IgD-negative memory B cell (primary cell): ENCODE measurements at regions not wholly inside any gene's neighbourhood (a gene's known extent, or its start where the extent isn't known, plus 50 kb on each side); places are given as distances from the start of the nearest gene placed in this dataset.

Source experiments
- H3K27ac Mint-ChIP-seq, 3 donors: one replicate each; pipeline ENCODE4 v1.8.0; 2020 to 2022; ENCODE audit warnings: mild to moderate bottlenecking in 3 of 3, mixed read lengths in 3 of 3, moderate library complexity in 1 of 3
- H3K27me3 Mint-ChIP-seq: one replicate; pipeline ENCODE4 v1.8.0; 2021; ENCODE audit warnings: mixed read lengths
- H3K36me3 Mint-ChIP-seq: one replicate; pipeline ENCODE4 v1.8.0; 2020; ENCODE audit warnings: mild to moderate bottlenecking, mixed read lengths
- H3K4me1 Mint-ChIP-seq, 3 donors: one replicate each; pipeline ENCODE4 v1.8.0; 2020 to 2022; ENCODE audit warnings: mixed read lengths in 3 of 3, mild to moderate bottlenecking in 1 of 3
- H3K4me3 Mint-ChIP-seq, 4 donors: one replicate each; pipeline ENCODE4 v1.8.0; 2020 to 2022; ENCODE audit warnings: mild to moderate bottlenecking in 4 of 4, mixed read lengths in 4 of 4, moderate library complexity in 3 of 4
- H3K9me3 Mint-ChIP-seq, 3 donors: one replicate each; pipeline ENCODE4 v1.8.0; 2020 to 2021; ENCODE audit warnings: mixed read lengths in 3 of 3, mild to moderate bottlenecking in 1 of 3

GRCh38 chr5:173764332-173765028 lies 123.7 kb upstream of the CPEB4 start:
- Mint-ChIP-seq H3K27me3 (peaks cover 11% of the 10 kb centered on the region), H3K4me1 (peaks cover 11 to 28% (median 17%) of the 10 kb centered on the region in 3 donors), H3K9me3 (no peaks in the 10 kb centered on the region), H3K36me3 (no peaks in the 10 kb centered on the region), H3K27ac (no peak overlapping the region), H3K4me3 (peak overlapping the region in 2 of 4 donors; percentile 44 to 47)

DNA sequence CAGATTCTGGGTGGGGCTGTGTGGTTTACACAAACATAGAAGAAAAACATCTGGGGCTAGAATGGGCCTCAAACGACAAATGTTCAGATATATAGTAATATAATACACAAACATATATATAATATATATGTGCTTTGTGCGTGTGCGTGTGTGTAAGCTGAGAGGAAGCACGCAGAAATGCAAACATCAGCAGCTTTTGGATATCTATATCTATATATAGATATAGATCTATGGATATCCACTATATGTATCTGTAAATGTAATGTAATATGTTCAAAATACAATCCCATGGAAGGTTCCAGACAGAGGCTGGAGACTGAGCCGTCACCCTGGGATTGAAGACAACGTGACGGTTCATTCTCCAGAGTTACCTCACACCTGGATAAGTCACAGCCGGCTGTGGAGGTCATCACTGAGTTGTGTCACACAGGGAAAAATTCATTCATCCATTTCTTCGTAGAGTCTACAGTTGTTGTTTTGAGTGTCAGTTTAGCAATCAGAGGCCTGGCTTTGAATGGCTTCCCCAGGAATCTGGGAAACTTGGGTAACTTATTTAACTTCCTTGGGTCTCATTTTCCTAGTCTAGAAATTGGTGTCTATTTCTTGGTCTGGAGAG lies 123.0 kb upstream of the CPEB4 start:
- peaks cover 11% of the 10 kb centered on the region for H3K27me3 Mint-ChIP-seq
- H3K4me1 Mint-ChIP-seq = peaks cover 11 to 27% (median 17%) of the 10 kb centered on the region in 3 donors
- H3K27ac Mint-ChIP-seq = no peak overlapping the region
- no peaks in the 10 kb centered on the region for H3K9me3 Mint-ChIP-seq
- no peaks in the 10 kb centered on the region for H3K36me3 Mint-ChIP-seq
- no peak overlapping the region for H3K4me3 Mint-ChIP-seq

- Mint-ChIP-seq H3K4me1 (peaks cover 11 to 27% (median 17%) of the 10 kb centered on the region in 3 donors), H3K27me3 (peaks cover 11% of the 10 kb centered on the region), H3K4me3 (no peak overlapping the region), H3K36me3 (no peaks in the 10 kb centered on the region), H3K9me3 (no peaks in the 10 kb centered on the region), H3K27ac (no peak overlapping the region)
Measured at GRCh38 chr5:173765661-173766060, 122.5 kb upstream of the CPEB4 start.

DNA sequence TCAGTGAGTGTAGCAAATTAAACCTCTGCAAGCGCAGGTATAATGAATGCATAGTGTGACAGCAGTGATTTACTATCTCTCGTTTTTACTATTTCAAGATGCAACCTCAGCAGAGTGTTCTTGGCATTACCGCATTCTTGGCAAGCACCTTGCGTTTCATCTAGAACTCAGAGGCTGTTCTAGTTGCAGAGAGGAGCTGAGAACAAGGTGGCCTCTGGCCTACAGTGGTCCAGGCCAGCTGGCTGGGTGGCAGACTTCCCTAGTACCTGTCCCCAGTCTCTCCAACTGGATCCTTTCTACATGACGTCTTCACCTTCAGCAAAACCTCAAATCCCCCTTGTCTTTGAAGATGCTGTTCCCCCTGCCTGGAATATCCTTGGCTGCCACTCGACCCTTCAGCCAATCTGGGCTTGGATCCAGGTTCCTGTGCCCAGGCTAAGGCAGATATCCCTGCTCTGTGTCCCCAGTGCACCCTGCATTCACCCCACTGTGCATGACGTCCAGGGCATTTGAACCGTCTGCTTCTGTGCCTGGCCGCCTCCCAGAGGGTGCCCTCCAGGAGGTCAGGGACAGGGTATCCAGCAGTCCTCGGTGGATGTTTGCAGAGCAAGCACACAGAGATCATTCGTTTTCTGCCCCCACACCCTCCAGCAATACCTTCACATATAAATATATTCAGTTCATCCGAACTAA lies 120.4 kb upstream of the CPEB4 start:
- no peak overlapping the region for H3K4me3 Mint-ChIP-seq
- no peak overlapping the region for H3K27ac Mint-ChIP-seq
- peaks cover 5 to 20% (median 15%) of the 10 kb centered on the region in 3 donors for H3K4me1 Mint-ChIP-seq
- no peaks in the 10 kb centered on the region for H3K36me3 Mint-ChIP-seq
- no peaks in the 10 kb centered on the region for H3K9me3 Mint-ChIP-seq
- H3K27me3 Mint-ChIP-seq = peaks cover 11% of the 10 kb centered on the region

GRCh38 chr5:173768267-173768806 lies 119.8 kb upstream of the CPEB4 start:
- Mint-ChIP-seq H3K27me3 (peaks cover 6% of the 10 kb centered on the region), H3K36me3 (no peaks in the 10 kb centered on the region), H3K9me3 (no peaks in the 10 kb centered on the region), H3K4me3 (no peak overlapping the region), H3K4me1 (peaks cover 5 to 17% (median 9%) of the 10 kb centered on the region in 3 donors), H3K27ac (no peak overlapping the region)

GRCh38 chr5:173768891-173769290 lies 119.3 kb upstream of the CPEB4 start:
- Mint-ChIP-seq H3K36me3 (no peaks in the 10 kb centered on the region), H3K4me3 (no peak overlapping the region), H3K27me3 (peaks cover 3% of the 10 kb centered on the region), H3K4me1 (peaks cover 5 to 16% (median 9%) of the 10 kb centered on the region in 3 donors), H3K27ac (no peak overlapping the region), H3K9me3 (no peaks in the 10 kb centered on the region)

GRCh38 chr5:173770637-173771036 lies 117.5 kb upstream of the CPEB4 start:
- Mint-ChIP-seq H3K9me3 (no peaks in the 10 kb centered on the region), H3K27me3 (no peaks in the 10 kb centered on the region), H3K4me1 (peaks cover 5 to 10% (median 6%) of the 10 kb centered on the region in 3 donors), H3K4me3 (no peak overlapping the region), H3K36me3 (no peaks in the 10 kb centered on the region), H3K27ac (no peak overlapping the region)

- H3K36me3 Mint-ChIP-seq = no peaks in the 10 kb centered on the region
- no peak overlapping the region for H3K27ac Mint-ChIP-seq
- no peak overlapping the region for H3K4me3 Mint-ChIP-seq
- H3K4me1 Mint-ChIP-seq = peaks cover 8 to 9% (median 9%) of the 10 kb centered on the region in 3 donors
- no peaks in the 10 kb centered on the region for H3K9me3 Mint-ChIP-seq
- no peaks in the 10 kb centered on the region for H3K27me3 Mint-ChIP-seq
Measured at GRCh38 chr5:173771121-173771724, 116.9 kb upstream of the CPEB4 start.

GRCh38 chr5:173771725-173772383 lies 116.3 kb upstream of the CPEB4 start:
- Mint-ChIP-seq H3K4me1 (peaks cover 8 to 9% (median 8%) of the 10 kb centered on the region in 3 donors), H3K9me3 (no peaks in the 10 kb centered on the region), H3K27me3 (peaks cover under 1% of the 10 kb centered on the region), H3K36me3 (no peaks in the 10 kb centered on the region), H3K27ac (no peak overlapping the region), H3K4me3 (no peak overlapping the region)

GRCh38 chr5:173772384-173773059 lies 115.6 kb upstream of the CPEB4 start:
- H3K27me3 Mint-ChIP-seq = peaks cover 2% of the 10 kb centered on the region
- H3K27ac Mint-ChIP-seq = no peak overlapping the region

GRCh38 chr5:173774271-173774761 lies 113.8 kb upstream of the CPEB4 start:
- Mint-ChIP-seq H3K4me1 (peaks cover 14 to 24% (median 18%) of the 10 kb centered on the region in 3 donors), H3K36me3 (no peaks in the 10 kb centered on the region), H3K9me3 (no peaks in the 10 kb centered on the region), H3K4me3 (no peak overlapping the region), H3K27me3 (peaks cover 2% of the 10 kb centered on the region), H3K27ac (no peak overlapping the region)

More at GRCh38 chr5:173772384-173773059, 115.6 kb upstream of the CPEB4 start:
- Mint-ChIP-seq H3K4me1 (peaks cover 8 to 12% (median 9%) of the 10 kb centered on the region in 3 donors), H3K4me3 (no peak overlapping the region), H3K36me3 (no peaks in the 10 kb centered on the region), H3K9me3 (no peaks in the 10 kb centered on the region)

- H3K9me3 Mint-ChIP-seq = no peaks in the 10 kb centered on the region
- peaks cover 2% of the 10 kb centered on the region for H3K27me3 Mint-ChIP-seq
- H3K4me3 Mint-ChIP-seq = peak overlapping the region in 1 of 4 donors; percentile 41
- H3K36me3 Mint-ChIP-seq = no peaks in the 10 kb centered on the region
- H3K4me1 Mint-ChIP-seq = peaks cover 14 to 25% (median 25%) of the 10 kb centered on the region in 3 donors
- peak overlapping the region in 1 of 3 donors; percentile 3 for H3K27ac Mint-ChIP-seq
Measured at GRCh38 chr5:173775261-173776197, 112.6 kb upstream of the CPEB4 start.

DNA sequence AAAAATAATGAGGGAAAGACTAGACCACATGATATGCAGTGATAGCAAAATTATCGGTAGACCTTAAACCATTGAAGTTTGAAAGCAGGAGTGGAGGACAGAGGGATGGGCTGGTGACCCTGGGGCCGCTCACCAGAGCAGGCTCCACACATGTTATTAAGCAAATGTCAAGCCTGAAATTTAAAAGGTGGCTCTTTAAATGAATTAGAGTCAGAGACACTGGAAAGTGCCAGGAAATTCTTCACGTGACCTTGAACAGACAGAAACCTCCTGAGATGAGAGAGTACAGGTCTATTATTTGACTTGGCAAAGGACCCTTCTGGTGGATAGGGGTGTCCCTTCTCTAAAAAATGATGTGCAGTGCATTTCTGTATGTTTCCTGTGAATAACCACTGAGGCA lies 111.0 kb upstream of the CPEB4 start:
- H3K4me3 Mint-ChIP-seq = no peak overlapping the region
- no peak overlapping the region for H3K27ac Mint-ChIP-seq
- H3K36me3 Mint-ChIP-seq = no peaks in the 10 kb centered on the region
- H3K27me3 Mint-ChIP-seq = peaks cover 2% of the 10 kb centered on the region
- no peaks in the 10 kb centered on the region for H3K9me3 Mint-ChIP-seq
- H3K4me1 Mint-ChIP-seq = peaks cover 22 to 37% (median 35%) of the 10 kb centered on the region in 3 donors
